Keratinocyte (primary cell): ENCODE measurements at regions not wholly inside any gene's neighbourhood (a gene's known extent, or its start where the extent isn't known, plus 50 kb on each side); places are given as distances from the start of the nearest gene placed in this dataset.

ENCODE experiments used
- CTCF ChIP-seq, 3 experiments: IDR thresholded peaks in 1 of 3; conservative IDR thresholded peaks in 1 of 3; optimal IDR thresholded peaks in 1 of 3; 2 replicates in 2 of 3; 3 replicates in 1 of 3; pipeline versions ENCODE3 to v1.5.1; 2011; ENCODE audit warnings: low read length in 3 of 3, mild to moderate bottlenecking in 3 of 3, moderate library complexity in 2 of 3, control low read depth in 1 of 3, inconsistent platforms in 1 of 3; ENCODE audit not compliant: insufficient read depth in 2 of 3; ENCODE audit errors: extremely low read depth in 1 of 3
- EZH2 ChIP-seq: IDR thresholded peaks from one replicate; pipeline ENCODE4 v1.6.1; 2012; ENCODE audit warnings: inconsistent platforms, mild to moderate bottlenecking, low read length, moderate library complexity

GRCh38 chr11:11000579-11001283 is 142.9 kb upstream of the ZBED5 start:
- TF ChIP-seq EZH2, result no peak
- TF ChIP-seq CTCF (optimal IDR thresholded peaks at IDR 0.05 in 1 of 3, IDR thresholded peaks at IDR 0.05 in 1 of 3, conservative IDR thresholded peaks at IDR 0.05 in 1 of 3; ENCODE audit: extremely low read depth in 1 of 3, insufficient read depth in 2 of 3, low read length in 3 of 3), result no peak
